ENCODE measurements at regions not wholly inside any gene's neighbourhood (a gene's known extent, or its start where the extent isn't known, plus 50 kb on each side); places are given as distances from the start of the nearest gene placed in this dataset.

DNA sequence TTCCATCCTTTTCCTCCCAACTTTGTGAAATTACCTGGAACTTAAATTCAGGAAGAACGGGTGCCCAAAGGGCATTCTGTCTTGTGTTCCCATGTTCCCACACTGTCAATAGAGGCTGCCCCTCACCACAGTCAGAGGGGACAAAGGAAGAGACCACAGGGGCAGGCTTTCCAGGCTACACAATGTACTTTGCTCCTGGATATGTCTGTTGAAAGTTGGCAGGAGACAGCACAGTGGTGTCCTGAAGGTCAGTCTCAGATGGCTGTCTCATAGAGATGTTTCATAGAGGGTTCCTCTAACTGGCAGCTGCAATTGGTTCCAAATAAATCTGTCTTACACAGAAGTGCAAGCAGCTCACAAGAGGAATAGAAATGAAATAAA lies 107.8 kb upstream of the TGFBR2 start:
- no peak for DNase-seq
- TF ChIP-seq, protein P1, sequence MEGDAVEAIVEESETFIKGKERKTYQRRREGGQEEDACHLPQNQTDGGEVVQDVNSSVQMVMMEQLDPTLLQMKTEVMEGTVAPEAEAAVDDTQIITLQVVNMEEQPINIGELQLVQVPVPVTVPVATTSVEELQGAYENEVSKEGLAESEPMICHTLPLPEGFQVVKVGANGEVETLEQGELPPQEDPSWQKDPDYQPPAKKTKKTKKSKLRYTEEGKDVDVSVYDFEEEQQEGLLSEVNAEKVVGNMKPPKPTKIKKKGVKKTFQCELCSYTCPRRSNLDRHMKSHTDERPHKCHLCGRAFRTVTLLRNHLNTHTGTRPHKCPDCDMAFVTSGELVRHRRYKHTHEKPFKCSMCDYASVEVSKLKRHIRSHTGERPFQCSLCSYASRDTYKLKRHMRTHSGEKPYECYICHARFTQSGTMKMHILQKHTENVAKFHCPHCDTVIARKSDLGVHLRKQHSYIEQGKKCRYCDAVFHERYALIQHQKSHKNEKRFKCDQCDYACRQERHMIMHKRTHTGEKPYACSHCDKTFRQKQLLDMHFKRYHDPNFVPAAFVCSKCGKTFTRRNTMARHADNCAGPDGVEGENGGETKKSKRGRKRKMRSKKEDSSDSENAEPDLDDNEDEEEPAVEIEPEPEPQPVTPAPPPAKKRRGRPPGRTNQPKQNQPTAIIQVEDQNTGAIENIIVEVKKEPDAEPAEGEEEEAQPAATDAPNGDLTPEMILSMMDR (IDR thresholded peaks at IDR 0.05; ENCODE audit: partially characterized antibody, unreplicated experiment): no peak
- Mint-ChIP-seq H3K9me3 (ENCODE audit: unreplicated experiment) (peaks cover 7% of the 10 kb centered on the region), H3K36me3 (ENCODE audit: unreplicated experiment) (no peaks in the 10 kb centered on the region), H3K27me3 (ENCODE audit: unreplicated experiment) (peaks cover 3% of the 10 kb centered on the region), H3K4me1 (ENCODE audit: low read depth, unreplicated experiment) (peaks cover 28% of the 10 kb centered on the region), H3K4me3 (ENCODE audit: unreplicated experiment) (no peak overlapping the region), H3K27ac (ENCODE audit: unreplicated experiment) (no peak overlapping the region)

DNA sequence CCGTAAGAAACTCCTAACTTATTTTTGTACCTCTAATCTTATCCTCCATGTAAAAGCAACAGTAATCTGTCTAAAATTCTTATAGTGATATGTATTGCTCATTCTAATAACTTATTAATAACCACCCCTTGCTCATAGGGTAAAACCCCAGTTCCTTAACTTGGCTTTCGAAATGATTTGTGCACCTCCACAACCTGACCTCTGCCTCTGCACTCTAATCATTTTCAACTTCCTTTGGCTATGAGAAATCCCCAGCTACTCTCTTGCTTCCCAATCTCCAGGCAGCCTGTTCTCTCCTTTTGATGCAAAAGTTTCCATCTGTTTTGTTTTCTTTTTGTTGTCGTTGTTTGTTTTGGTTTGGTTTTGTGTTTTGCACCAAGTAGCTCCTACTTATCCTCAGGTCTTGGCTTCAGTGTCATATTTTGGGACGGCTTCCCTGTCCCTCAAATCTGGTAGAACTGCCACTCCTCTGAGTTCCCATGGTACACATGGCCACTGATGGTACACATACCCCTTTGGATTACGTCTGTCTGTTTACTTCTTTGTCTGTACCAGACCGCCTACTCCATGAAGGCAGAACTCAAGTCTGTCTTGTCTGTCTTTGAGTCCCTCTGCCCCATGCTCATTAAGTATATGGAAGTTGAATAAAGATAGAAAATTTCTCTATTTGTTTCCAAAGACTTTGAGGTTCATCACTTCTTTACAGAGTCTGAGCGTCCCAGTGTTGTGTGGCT lies 105.6 kb upstream of the TGFBR2 start:
- Mint-ChIP-seq H3K9me3 (ENCODE audit: unreplicated experiment) (peaks cover 3% of the 10 kb centered on the region), H3K36me3 (ENCODE audit: unreplicated experiment) (no peaks in the 10 kb centered on the region), H3K4me3 (ENCODE audit: unreplicated experiment) (no peak overlapping the region), H3K4me1 (ENCODE audit: low read depth, unreplicated experiment) (peaks cover 10% of the 10 kb centered on the region), H3K27ac (ENCODE audit: unreplicated experiment) (no peak overlapping the region), H3K27me3 (ENCODE audit: unreplicated experiment) (no peaks in the 10 kb centered on the region)
- TF ChIP-seq, protein P1 (IDR thresholded peaks at IDR 0.05; ENCODE audit: partially characterized antibody, unreplicated experiment): no peak
- DNase-seq: no peak

DNA sequence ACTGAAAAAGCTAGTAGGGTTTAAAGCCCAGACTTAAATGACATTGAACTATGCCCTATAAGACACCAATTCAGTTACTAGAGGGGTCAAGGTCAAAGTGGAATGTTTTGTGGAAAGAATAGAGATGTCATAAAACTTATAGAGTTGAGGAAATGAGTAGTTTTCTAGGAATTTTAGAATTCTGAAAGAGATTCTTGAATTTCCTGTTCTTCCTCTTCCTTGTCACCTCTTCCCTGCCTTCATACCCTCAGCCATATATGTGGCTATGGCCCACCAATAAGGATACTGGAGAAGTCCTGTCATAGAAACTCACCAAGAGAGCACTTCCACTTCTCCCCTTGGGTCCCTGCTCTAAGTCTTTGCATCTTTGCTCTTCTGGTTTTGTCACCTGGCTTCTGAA lies 104.9 kb upstream of the TGFBR2 start:
- Mint-ChIP-seq H3K27me3 (ENCODE audit: unreplicated experiment) (no peaks in the 10 kb centered on the region), H3K4me1 (ENCODE audit: low read depth, unreplicated experiment) (peaks cover 7% of the 10 kb centered on the region), H3K9me3 (ENCODE audit: unreplicated experiment) (peaks cover 3% of the 10 kb centered on the region), H3K36me3 (ENCODE audit: unreplicated experiment) (no peaks in the 10 kb centered on the region), H3K27ac (ENCODE audit: unreplicated experiment) (no peak overlapping the region), H3K4me3 (ENCODE audit: unreplicated experiment) (no peak overlapping the region)
- no peak for DNase-seq
- TF ChIP-seq, protein P1 (IDR thresholded peaks at IDR 0.05; ENCODE audit: partially characterized antibody, unreplicated experiment): no peak

DNA sequence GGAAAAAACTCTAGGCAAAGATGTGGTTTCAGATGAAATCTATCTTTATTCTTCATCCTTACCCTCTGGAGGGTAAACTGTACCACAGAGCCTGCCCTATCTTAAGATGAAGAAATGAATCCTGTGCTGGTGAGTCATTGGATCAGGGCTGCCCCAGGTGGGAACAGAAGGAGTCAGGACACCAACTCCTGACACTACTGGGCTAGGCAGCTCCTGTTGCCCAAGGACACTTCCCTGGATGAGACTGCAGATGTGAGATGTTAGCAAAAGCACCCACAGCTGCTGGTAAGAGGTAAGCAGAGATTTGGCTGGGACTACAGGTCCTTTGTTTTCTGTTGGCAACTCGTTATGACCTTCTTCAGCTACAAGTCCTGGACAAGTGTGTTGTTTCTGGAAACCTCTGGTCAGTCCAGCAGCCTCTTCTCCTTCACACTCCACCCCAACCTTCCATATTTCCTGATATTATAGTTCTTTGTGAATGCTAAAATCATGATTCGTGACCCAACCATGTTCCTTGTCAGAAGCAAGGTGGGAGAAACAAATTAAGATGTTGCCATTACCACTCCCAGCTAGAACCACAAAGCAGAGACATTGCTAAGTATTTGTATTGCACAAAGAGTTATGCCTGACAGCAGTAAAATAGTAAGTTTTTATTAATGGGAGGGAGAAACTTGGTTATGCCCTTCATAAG lies 104.2 kb upstream of the TGFBR2 start:
- Mint-ChIP-seq H3K4me3 (ENCODE audit: unreplicated experiment) (no peak overlapping the region), H3K36me3 (ENCODE audit: unreplicated experiment) (no peaks in the 10 kb centered on the region), H3K27me3 (ENCODE audit: unreplicated experiment) (no peaks in the 10 kb centered on the region), H3K4me1 (ENCODE audit: low read depth, unreplicated experiment) (peaks cover 4% of the 10 kb centered on the region), H3K9me3 (ENCODE audit: unreplicated experiment) (peaks cover 3% of the 10 kb centered on the region), H3K27ac (ENCODE audit: unreplicated experiment) (no peak overlapping the region)
- TF ChIP-seq, protein P1 (IDR thresholded peaks at IDR 0.05; ENCODE audit: partially characterized antibody, unreplicated experiment): no peak
- DNase-seq: no peak

DNA sequence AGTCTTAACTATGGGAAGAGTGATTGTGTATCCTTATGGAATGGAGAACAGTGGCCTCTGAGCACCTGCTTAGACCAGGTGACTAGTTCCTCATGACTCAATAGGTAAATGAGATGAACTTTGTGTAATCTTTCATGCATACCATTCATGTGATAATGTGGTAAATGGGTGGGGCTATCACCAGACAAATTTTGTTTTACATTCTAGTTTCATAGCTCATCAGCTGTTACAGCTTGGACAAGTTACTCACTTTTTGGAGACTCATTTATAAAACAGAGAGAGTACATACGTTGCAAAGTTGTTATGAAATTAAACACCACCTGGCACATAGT lies 103.7 kb upstream of the TGFBR2 start:
- no peaks in the 10 kb centered on the region for H3K27me3 Mint-ChIP-seq (ENCODE audit: unreplicated experiment)
- H3K9me3 Mint-ChIP-seq (ENCODE audit: unreplicated experiment): peaks cover 3% of the 10 kb centered on the region
- TF ChIP-seq, protein P1 (IDR thresholded peaks at IDR 0.05; ENCODE audit: partially characterized antibody, unreplicated experiment): no peak
- H3K4me1 Mint-ChIP-seq (ENCODE audit: low read depth, unreplicated experiment): peaks cover 4% of the 10 kb centered on the region
- H3K27ac Mint-ChIP-seq (ENCODE audit: unreplicated experiment): no peak overlapping the region
- H3K4me3 Mint-ChIP-seq (ENCODE audit: unreplicated experiment): no peak overlapping the region
- DNase-seq: no peak
- H3K36me3 Mint-ChIP-seq (ENCODE audit: unreplicated experiment): no peaks in the 10 kb centered on the region
